ENCODE measurements at regions not wholly inside any gene's neighbourhood (a gene's known extent, or its start where the extent isn't known, plus 50 kb on each side); places are given as distances from the start of the nearest gene placed in this dataset.
"Not testable (repeated sequence)": the region's sequence is repeated elsewhere in the genome, so short reads cannot be mapped to it uniquely, and the experiment has no call there.

DNA sequence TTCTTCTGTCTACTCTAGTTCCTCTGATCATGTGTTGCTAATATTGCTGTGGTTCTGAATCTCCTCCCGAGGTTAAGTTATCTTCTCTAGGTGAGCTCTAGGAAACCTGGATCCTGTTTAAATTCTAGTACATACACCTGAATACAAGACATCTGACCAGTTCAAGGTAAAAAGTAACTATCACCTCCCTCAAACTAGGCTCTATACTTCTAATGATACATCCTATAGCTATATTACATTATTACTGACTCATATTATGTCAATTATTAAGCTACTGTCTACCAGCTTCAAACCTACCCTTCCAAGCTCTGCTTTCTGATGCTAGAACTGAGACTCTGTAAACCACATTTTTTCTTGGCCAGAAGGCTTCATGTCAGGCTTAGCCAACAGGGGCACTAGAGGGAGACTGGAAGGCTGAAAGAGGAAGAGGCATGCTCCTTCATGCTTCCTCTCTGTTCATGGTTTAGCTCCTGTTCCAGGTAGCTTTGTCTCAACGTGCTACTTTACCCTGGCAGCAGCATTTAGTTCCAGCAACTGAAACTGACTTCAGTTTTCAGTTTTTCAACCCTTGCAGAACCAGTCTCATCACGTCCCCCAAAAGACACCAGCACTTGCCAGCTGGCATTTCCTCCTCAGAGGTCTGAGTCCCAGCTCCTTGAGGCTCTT, 148.4 kb upstream of the TOP1 start:
- DNase-seq (ENCODE audit: low read depth in 2 of 2) = no peak
- no peak overlapping the region for H3K4me3 ChIP-seq (replicated peaks in 1 of 2; ENCODE audit: low read depth in 2 of 2, low read length in 2 of 2)
- TF ChIP-seq, protein P1, sequence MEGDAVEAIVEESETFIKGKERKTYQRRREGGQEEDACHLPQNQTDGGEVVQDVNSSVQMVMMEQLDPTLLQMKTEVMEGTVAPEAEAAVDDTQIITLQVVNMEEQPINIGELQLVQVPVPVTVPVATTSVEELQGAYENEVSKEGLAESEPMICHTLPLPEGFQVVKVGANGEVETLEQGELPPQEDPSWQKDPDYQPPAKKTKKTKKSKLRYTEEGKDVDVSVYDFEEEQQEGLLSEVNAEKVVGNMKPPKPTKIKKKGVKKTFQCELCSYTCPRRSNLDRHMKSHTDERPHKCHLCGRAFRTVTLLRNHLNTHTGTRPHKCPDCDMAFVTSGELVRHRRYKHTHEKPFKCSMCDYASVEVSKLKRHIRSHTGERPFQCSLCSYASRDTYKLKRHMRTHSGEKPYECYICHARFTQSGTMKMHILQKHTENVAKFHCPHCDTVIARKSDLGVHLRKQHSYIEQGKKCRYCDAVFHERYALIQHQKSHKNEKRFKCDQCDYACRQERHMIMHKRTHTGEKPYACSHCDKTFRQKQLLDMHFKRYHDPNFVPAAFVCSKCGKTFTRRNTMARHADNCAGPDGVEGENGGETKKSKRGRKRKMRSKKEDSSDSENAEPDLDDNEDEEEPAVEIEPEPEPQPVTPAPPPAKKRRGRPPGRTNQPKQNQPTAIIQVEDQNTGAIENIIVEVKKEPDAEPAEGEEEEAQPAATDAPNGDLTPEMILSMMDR (IDR thresholded peaks at IDR 0.05; ENCODE audit: low read depth, low read length) = no peak

DNA sequence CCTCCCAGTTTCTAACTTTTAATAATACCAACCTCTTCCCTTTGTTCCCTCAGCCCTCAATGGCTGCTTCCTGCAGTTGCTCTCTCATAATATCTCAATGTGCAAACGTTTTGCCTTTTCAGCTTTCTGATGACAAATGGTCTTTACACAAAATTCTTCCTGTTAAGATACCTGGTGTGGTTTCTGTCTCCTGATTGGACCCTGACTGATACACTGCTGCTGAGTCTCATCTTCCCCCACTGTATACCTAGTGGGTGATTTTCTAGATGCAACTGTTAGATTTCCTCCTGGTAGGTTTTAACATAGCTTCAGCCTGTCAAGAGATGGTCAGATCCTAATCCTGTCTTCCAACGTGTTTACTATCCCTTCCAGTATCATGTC, 147.9 kb upstream of the TOP1 start:
- TF ChIP-seq, protein P1 (IDR thresholded peaks at IDR 0.05; ENCODE audit: low read depth, low read length) = no peak
- no peak for DNase-seq (ENCODE audit: low read depth in 2 of 2)
- H3K4me3 ChIP-seq (replicated peaks in 1 of 2; ENCODE audit: low read depth in 2 of 2, low read length in 2 of 2) = no peak overlapping the region

DNA sequence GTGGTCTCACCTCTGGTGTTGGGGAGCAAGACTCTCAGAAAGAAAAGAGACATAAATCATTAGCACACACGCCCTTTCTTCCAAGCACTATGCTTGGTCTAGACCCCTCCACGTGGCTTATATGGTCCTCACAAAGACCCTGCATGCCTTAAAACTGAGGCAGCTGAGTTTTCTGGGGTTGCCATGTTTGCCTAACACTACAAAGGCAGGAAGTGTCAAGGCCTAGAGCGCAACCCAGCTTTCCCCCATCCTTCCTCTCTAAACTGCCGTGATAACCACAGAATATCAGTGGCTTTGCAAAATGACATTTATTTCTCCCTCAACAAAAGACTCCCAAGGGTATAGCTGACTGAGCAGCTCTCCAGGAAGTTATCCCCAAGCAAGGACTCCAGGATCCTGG, 146.5 kb upstream of the TOP1 start:
- no peak overlapping the region for H3K4me3 ChIP-seq (replicated peaks in 1 of 2; ENCODE audit: low read depth in 2 of 2, low read length in 2 of 2)
- TF ChIP-seq, protein P1 (IDR thresholded peaks at IDR 0.05; ENCODE audit: low read depth, low read length) = no peak
- no peak for DNase-seq (ENCODE audit: low read depth in 2 of 2)

DNA sequence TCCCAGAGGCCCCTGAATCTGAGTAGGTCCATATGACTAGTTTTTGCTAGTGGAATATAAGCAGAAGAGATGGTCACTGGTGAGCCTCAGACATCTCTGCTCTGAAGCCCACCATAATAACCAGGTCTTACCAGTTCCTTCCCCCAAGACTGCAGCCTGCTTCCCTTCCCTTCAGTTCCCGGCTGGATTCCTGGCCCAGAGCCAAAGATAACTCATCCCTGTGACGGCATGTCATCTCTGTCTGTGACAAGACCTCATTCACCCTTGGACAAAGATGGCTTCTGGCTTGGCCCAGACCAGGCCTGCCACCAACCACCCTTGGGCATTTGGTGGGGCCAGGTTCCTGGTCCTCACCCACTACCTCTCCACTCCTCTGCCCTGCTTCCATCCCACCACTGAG, 145.5 kb upstream of the TOP1 start:
- TF ChIP-seq, protein P1 (IDR thresholded peaks at IDR 0.05; ENCODE audit: low read depth, low read length) = no peak
- H3K4me3 ChIP-seq (replicated peaks in 1 of 2; ENCODE audit: low read depth in 2 of 2, low read length in 2 of 2) = no peak overlapping the region
- DNase-seq (ENCODE audit: low read depth in 2 of 2) = no peak

DNA sequence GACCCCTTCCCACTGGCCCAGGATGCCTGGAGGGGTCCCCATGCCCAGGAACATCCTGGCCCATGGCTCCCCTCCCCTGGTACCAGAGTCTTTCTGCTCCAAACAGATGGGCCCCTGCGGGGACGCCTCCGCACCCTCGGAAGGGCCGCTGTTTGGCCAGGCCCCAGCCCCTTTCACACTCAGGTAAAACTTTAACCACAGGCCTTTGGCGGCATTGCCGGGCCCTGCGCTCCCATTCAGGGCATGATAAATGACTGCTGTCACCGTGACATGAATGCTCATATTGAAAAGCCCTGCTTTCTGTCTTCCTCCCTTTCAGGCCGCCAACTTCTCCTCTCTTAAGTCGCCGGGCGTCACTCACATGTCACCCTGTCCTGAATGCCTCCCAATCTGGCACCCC, 141.5 kb upstream of the TOP1 start:
- TF ChIP-seq, protein P1 (IDR thresholded peaks at IDR 0.05; ENCODE audit: low read depth, low read length) = no peak
- no peak overlapping the region for H3K4me3 ChIP-seq (replicated peaks in 1 of 2; ENCODE audit: low read depth in 2 of 2, low read length in 2 of 2)
- no peak for DNase-seq (ENCODE audit: low read depth in 2 of 2)

DNA sequence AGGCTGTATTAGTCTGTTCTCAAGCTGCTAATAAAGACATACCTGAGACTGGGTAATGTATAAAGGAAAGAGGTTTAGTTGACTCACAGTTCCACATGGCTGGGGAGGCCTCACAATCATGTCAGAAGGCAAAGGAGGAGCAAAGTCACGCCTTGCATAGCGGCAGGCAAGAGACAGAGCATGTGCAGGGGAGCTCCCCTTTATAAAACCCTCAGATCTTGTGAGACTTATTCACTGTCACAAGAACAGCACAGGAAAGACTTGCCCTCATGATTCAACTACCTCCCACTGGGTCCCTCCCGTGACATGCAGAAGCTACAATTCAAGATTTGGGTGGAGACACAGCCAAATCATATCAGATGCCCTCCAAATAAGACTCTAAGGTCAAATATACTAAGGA, 139.4 kb upstream of the TOP1 start:
- not testable (repeated sequence) for DNase-seq (ENCODE audit: low read depth in 2 of 2)

DNA sequence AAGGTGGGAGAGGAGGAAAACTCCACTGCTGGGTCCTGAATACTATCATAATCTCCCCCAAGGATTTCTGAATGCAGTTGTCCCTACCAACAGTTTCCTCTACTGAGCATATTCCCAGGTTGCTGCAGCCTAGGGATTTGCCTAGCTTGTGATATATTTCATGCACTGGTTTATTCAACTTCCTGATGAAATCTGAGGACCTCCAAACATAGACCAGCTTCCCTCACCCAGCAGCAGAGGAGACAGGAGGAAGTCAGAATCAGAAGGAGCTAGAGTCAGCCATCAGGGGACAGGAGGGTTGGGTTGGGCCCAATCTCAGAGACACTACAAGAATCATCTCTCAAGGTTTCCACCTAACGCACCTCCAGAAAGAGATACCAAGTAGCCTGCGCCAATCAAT, 138.4 kb upstream of the TOP1 start:
- TF ChIP-seq, protein P1 (IDR thresholded peaks at IDR 0.05; ENCODE audit: low read depth, low read length) = no peak

More for the DNA sequence above, 139.4 kb upstream of the TOP1 start:
- H3K4me3 ChIP-seq (replicated peaks in 1 of 2; ENCODE audit: low read depth in 2 of 2, low read length in 2 of 2) = not testable (repeated sequence)

More for the DNA sequence above, 138.4 kb upstream of the TOP1 start:
- H3K4me3 ChIP-seq (replicated peaks in 1 of 2; ENCODE audit: low read depth in 2 of 2, low read length in 2 of 2) = no peak overlapping the region
- no peak for DNase-seq (ENCODE audit: low read depth in 2 of 2)

Measured in cardiac fibroblast (primary cell).